ENCODE measurements at regions not wholly inside any gene's neighbourhood (a gene's known extent, or its start where the extent isn't known, plus 50 kb on each side); places are given as distances from the start of the nearest gene placed in this dataset.

GRCh38 chr17:14616528-14616927 lies 315.6 kb downstream of the HS3ST3B1 start:
- no peak for DNase-seq (ENCODE audit: low read depth in 1 of 2, low spot score in 2 of 2)
- H3K56ac ChIP-seq (replicated peaks; ENCODE audit: insufficient read length, low read depth, low read length), result no peak overlapping the region
- no peak overlapping the region for H4K5ac ChIP-seq (ENCODE audit: insufficient read length, low read depth, low read length)
- WGBS, 2 experiments (ENCODE audit: extremely low coverage in 1 of 2, insufficient coverage in 1 of 2, insufficient read length in 1 of 2, insufficient replicate concordance in 2 of 2, low coverage in 1 of 2, low lambda C conversion rate in 2 of 2, missing lambda C conversion rate in 1 of 2), result 94% methylated on average over 2 of the region's 2 CpGs; no CpG with 5 or more reads in 1 of the 2 experiments
- 0 out of 4 replicates have a peak, but pooled peaks cover 0 to 5% of the 10 kb centered on the region in 2 experiments for H3K9me3 ChIP-seq (ENCODE audit: insufficient read depth in 2 of 2, low read depth in 1 of 2, low read length in 1 of 2)
- H2BK20ac ChIP-seq (ENCODE audit: low read length), result no peak overlapping the region
- no peak overlapping the region for H2BK5ac ChIP-seq (ENCODE audit: low read depth, low read length)
- H3K4me1 ChIP-seq (replicated peaks in 1 of 4; ENCODE audit: control insufficient read depth in 3 of 4, insufficient read depth in 4 of 4, low read length in 3 of 4), result no peaks in the 10 kb centered on the region
- no peaks in the 10 kb centered on the region for H3K79me1 ChIP-seq (ENCODE audit: low read depth, low read length)
- FAIRE-seq, result no peak
- no peak overlapping the region for H2BK12ac ChIP-seq (ENCODE audit: low read depth, low read length)
- no peaks in the 10 kb centered on the region for H3K36me3 ChIP-seq (ENCODE audit: control insufficient read depth in 2 of 4, insufficient read depth in 4 of 4, low read length in 3 of 4)
- H3K79me2 ChIP-seq (ENCODE audit: control insufficient read depth in 1 of 2, insufficient read depth in 2 of 2, low read length in 2 of 2), result no peaks in the 10 kb centered on the region
- no peak overlapping the region for H3K27ac ChIP-seq (ENCODE audit: low read depth, low read length)
- no peak overlapping the region for H4K91ac ChIP-seq (replicated peaks; ENCODE audit: insufficient read length, low read length)
- no peak overlapping the region for H3K4me2 ChIP-seq (ENCODE audit: insufficient read depth in 1 of 2, low read depth in 2 of 2, low read length in 2 of 2)
- no peak overlapping the region for H3K18ac ChIP-seq (ENCODE audit: extremely low read depth, low read length)
- no peaks in the 10 kb centered on the region for H3K23me2 ChIP-seq (ENCODE audit: low read depth, low read length)
- H3K4me3 ChIP-seq (ENCODE audit: extremely low read depth in 1 of 4, insufficient read depth in 2 of 4, low read depth in 3 of 4, low read length in 4 of 4), result no peak overlapping the region
- no peak overlapping the region for H2AFZ ChIP-seq (ENCODE audit: low read length)
- H3K23ac ChIP-seq (ENCODE audit: insufficient read length), result no peak overlapping the region
- H3K4ac ChIP-seq (replicated peaks; ENCODE audit: insufficient read length, low read depth, low read length), result no peak overlapping the region
- H3K9ac ChIP-seq (replicated peaks in 1 of 4; ENCODE audit: extremely low read depth in 1 of 4, low read depth in 3 of 4, low read length in 3 of 4), result no peak overlapping the region
- H3K14ac ChIP-seq (ENCODE audit: insufficient read length), result no peak overlapping the region
- H2BK15ac ChIP-seq (ENCODE audit: low read length), result no peak overlapping the region
- no peak overlapping the region for H2BK120ac ChIP-seq (replicated peaks; ENCODE audit: low read depth, low read length)
- no peak overlapping the region for H4K8ac ChIP-seq (ENCODE audit: extremely low read depth, insufficient read depth, low read length)
- H2AK5ac ChIP-seq (ENCODE audit: low read depth, low read length), result no peak overlapping the region
- no peaks in the 10 kb centered on the region for H4K20me1 ChIP-seq (replicated peaks in 1 of 2; ENCODE audit: control insufficient read depth in 1 of 2, insufficient read depth in 2 of 2, low read length in 2 of 2)
- POLR2A ChIA-PET (ENCODE audit: partially characterized antibody), result no interaction called here
- TF ChIP-seq FOSL1 (IDR thresholded peaks at IDR 0.05; ENCODE audit: insufficient read depth, low read depth, low read length) (no peak), SP4 (IDR thresholded peaks at IDR 0.05; ENCODE audit: low read length) (no peak), POLR2A (IDR thresholded peaks at IDR 0.05; ENCODE audit: control extremely low read depth in 1 of 2, low read depth in 2 of 2, low read length in 2 of 2) (no peak), RNF2 (IDR thresholded peaks at IDR 0.05; ENCODE audit: borderline replicate concordance, low read depth, low read length, missing control alignments, poor library complexity, severe bottlenecking) (no peak), TAF7 (optimal IDR thresholded peaks at IDR 0.05; ENCODE audit: borderline replicate concordance, low read depth, low read length) (no peak), KDM4A (IDR thresholded peaks at IDR 0.05; ENCODE audit: low read depth, low read length, severe bottlenecking) (no peak)
- H3K27me3 ChIP-seq (replicated peaks in 1 of 4; ENCODE audit: control insufficient read depth in 3 of 4, extremely low read depth in 1 of 4, insufficient read depth in 3 of 4, low read length in 3 of 4), result no peaks in the 10 kb centered on the region
- CTCF ChIA-PET (ENCODE audit: partially characterized antibody), result no interaction called here

Measured in H1 (cell line).